Left ventricle myocardium inferior (tissue), 1 donor: ENCODE measurements at regions not wholly inside any gene's neighbourhood (a gene's known extent, or its start where the extent isn't known, plus 50 kb on each side); places are given as distances from the start of the nearest gene placed in this dataset.

ENCODE experiments used
- DNase-seq: peaks from one replicate; pipeline ENCODE4 v3.0.0-alpha.2; 2020
- H3K27ac ChIP-seq: fragments of 200-600 bp; replicated peaks from 2 replicates; pipeline ENCODE4 v1.8.0; 2021
- H3K27me3 ChIP-seq: fragments of 200-600 bp; 2 replicates; pipeline ENCODE4 v1.8.0; 2021; ENCODE audit warnings: low read depth
- H3K36me3 ChIP-seq: fragments of 200-600 bp; 2 replicates; pipeline ENCODE4 v1.8.0; 2021
- H3K4me1 ChIP-seq: fragments of 200-600 bp; 2 replicates; pipeline ENCODE4 v1.8.0; 2021
- H3K4me3 ChIP-seq: fragments of 200-600 bp; 2 replicates; pipeline ENCODE4 v1.8.0; 2021; ENCODE audit warnings: mild to moderate bottlenecking, moderate library complexity
- H3K9me3 ChIP-seq: fragments of 200-600 bp; replicated peaks from 2 replicates; pipeline ENCODE4 v1.8.0; 2021
- intact Hi-C: fragments of 100-400 bp; cut with micrococcal nuclease; formaldehyde crosslinking; loops from one replicate; pipeline ENCODE4 v1.11.0; 2022
- TF ChIP-seq, protein P1 (sequence below): fragments of 200-600 bp; IDR thresholded peaks from 2 replicates; pipeline ENCODE4 v1.8.0; 2021; ENCODE audit warnings: antibody characterized with exemption, mild to moderate bottlenecking, borderline replicate concordance
- donor health status: DM: no; HTN: yes; CAD: no; lungs with severe emphysema.

DNA sequence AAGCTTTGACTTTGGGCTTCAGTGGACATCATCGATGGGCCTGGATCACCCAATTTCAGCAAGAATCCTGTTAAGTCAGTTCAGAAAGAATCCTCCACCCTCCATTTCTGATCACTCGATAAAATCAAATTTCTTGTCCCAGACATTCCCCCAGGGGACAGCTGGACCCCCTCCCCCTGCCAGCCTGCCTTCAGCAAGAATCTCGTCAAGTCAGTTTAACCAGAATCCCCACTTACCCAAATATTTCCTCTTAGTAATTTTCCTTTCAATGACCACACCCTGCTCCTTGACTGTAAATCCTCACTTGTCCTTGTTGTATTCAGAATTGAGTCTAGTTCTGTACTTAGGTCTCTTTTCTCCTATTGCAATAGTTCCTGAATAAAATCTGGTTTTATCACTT is 766.9 kb downstream of the XPNPEP1 start:
- H3K27ac ChIP-seq = no peak overlapping the region
- H3K9me3 ChIP-seq = peaks cover 7% of the 10 kb centered on the region
- no peaks in the 10 kb centered on the region for H3K4me1 ChIP-seq
- TF ChIP-seq, protein P1, sequence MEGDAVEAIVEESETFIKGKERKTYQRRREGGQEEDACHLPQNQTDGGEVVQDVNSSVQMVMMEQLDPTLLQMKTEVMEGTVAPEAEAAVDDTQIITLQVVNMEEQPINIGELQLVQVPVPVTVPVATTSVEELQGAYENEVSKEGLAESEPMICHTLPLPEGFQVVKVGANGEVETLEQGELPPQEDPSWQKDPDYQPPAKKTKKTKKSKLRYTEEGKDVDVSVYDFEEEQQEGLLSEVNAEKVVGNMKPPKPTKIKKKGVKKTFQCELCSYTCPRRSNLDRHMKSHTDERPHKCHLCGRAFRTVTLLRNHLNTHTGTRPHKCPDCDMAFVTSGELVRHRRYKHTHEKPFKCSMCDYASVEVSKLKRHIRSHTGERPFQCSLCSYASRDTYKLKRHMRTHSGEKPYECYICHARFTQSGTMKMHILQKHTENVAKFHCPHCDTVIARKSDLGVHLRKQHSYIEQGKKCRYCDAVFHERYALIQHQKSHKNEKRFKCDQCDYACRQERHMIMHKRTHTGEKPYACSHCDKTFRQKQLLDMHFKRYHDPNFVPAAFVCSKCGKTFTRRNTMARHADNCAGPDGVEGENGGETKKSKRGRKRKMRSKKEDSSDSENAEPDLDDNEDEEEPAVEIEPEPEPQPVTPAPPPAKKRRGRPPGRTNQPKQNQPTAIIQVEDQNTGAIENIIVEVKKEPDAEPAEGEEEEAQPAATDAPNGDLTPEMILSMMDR = no peak
- no peak overlapping the region for H3K4me3 ChIP-seq
- no peaks in the 10 kb centered on the region for H3K27me3 ChIP-seq
- no peak for DNase-seq
- intact Hi-C loops = no loop called here
- no peaks in the 10 kb centered on the region for H3K36me3 ChIP-seq

DNA sequence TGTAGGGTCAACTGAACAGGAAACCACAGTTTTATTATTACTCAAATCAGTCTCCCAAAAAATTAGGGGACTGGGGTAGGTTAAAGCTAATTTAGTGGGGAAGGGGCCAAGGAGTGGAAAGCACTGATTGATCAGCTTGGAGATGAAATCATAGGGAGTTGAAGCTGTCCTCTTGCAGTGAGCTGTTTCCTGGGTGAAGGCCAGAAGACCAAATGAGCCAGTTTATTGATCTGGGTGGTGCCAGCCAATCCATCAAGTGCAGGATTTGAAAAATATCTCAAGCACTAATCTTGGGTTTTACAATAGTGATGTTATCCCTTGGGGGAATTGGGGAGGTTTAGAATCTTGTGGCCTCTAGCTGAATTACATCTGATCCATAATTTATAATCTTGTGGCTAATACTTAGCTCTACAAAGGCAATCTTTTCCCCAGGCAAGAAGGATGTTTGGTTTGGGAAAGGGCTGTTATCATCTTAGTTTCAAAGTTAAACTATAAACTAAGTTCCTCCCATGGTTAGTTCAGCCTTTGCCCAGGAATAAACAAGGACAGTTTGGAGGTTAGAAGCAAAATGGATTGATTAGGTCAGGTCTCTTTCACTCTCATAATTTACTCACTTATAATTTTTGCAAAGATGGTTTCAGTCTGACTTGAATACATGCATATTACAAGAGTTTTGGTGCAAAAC is 773.5 kb downstream of the XPNPEP1 start:
- H3K4me3 ChIP-seq = no peak overlapping the region
- no peaks in the 10 kb centered on the region for H3K4me1 ChIP-seq
- H3K9me3 ChIP-seq = peaks cover 7% of the 10 kb centered on the region
- intact Hi-C loops = no loop called here
- H3K27me3 ChIP-seq = no peaks in the 10 kb centered on the region
- no peaks in the 10 kb centered on the region for H3K36me3 ChIP-seq
- H3K27ac ChIP-seq = no peak overlapping the region
- no peak for DNase-seq
- TF ChIP-seq, protein P1 = no peak

GRCh38 chr10:109127363-109127762 is 795.9 kb downstream of the XPNPEP1 start:
- intact Hi-C loops = no loop called here
- TF ChIP-seq, protein P1 = no peak
- Histone ChIP-seq H3K4me1 (no peaks in the 10 kb centered on the region), H3K27ac (no peak overlapping the region), H3K36me3 (no peaks in the 10 kb centered on the region), H3K27me3 (no peaks in the 10 kb centered on the region), H3K9me3 (no peaks in the 10 kb centered on the region), H3K4me3 (no peak overlapping the region)
- DNase-seq = no peak

- TF ChIP-seq, protein P1 = no peak
- intact Hi-C loops = no loop called here
- no peak for DNase-seq
- Histone ChIP-seq H3K4me1 (no peaks in the 10 kb centered on the region), H3K4me3 (no peak overlapping the region), H3K36me3 (no peaks in the 10 kb centered on the region), H3K27ac (no peak overlapping the region), H3K9me3 (no peaks in the 10 kb centered on the region), H3K27me3 (no peaks in the 10 kb centered on the region)
These were observed 796.8 kb downstream of the XPNPEP1 start for GRCh38 chr10:109126541-109126940.

DNA sequence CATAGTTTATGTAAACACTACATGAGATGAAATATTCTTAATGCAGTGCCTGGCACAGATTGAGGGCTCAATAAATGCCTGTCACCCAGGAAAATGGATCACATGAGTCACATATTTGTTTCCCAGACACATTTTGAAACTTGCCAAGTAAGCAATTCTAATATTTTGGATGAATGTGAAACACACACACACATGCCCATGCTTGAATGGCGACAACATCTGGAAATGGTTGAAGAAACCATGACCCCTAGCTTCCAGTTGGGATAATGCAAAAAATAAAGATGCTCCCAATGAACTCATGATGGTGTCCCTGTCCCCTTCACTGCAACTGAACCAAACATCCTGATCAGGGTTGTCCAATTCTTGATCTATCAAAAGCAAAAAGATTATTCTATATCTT is 797.3 kb downstream of the XPNPEP1 start:
- no peaks in the 10 kb centered on the region for H3K9me3 ChIP-seq
- DNase-seq = no peak
- no peaks in the 10 kb centered on the region for H3K4me1 ChIP-seq
- no peaks in the 10 kb centered on the region for H3K27me3 ChIP-seq
- H3K27ac ChIP-seq = no peak overlapping the region
- no peak overlapping the region for H3K4me3 ChIP-seq
- intact Hi-C loops = no loop called here
- H3K36me3 ChIP-seq = no peaks in the 10 kb centered on the region
- TF ChIP-seq, protein P1 = no peak

DNA sequence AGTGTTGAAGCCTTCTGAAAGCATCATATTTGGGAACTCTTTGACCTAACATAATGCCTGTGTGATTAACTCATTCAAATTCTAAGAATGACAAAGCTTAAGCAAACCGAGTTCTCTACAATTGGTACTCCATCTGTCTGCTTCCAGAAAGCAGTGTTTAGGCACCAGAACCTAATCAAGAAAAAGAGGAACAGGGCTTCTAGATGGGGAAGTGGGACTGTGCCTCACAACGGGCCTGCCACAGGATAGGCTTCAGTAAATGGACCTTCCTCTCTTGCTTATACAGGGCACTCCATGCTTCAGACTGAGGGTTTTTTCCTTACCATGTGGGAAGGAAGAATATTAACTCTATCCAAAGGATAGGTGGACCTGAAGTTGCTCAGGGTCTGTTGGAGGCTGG is 808.1 kb downstream of the XPNPEP1 start:
- intact Hi-C loops = no loop called here

More for the DNA sequence above, 808.1 kb downstream of the XPNPEP1 start:
- DNase-seq = no peak
- Histone ChIP-seq H3K36me3 (no peaks in the 10 kb centered on the region), H3K4me1 (no peaks in the 10 kb centered on the region), H3K4me3 (no peak overlapping the region), H3K27ac (no peak overlapping the region), H3K9me3 (peaks cover 16% of the 10 kb centered on the region), H3K27me3 (no peaks in the 10 kb centered on the region)
- TF ChIP-seq, protein P1 = no peak
